ENCODE measurements at regions not wholly inside any gene's neighbourhood (a gene's known extent, or its start where the extent isn't known, plus 50 kb on each side); places are given as distances from the start of the nearest gene placed in this dataset.
"Not testable (repeated sequence)": the region's sequence is repeated elsewhere in the genome, so short reads cannot be mapped to it uniquely, and the experiment has no call there.

GRCh38 chr3:192968901-192969300 lies 51.2 kb upstream of the MB21D2 start:
- DNase-seq; ATAC-seq; H3K4me1 ChIP-seq; H3K4me3 ChIP-seq; intact Hi-C loops (cut with DNase I); H3K27me3 ChIP-seq (ENCODE audit: insufficient read depth in 3 of 3, low read length in 2 of 3); H3K9me3 ChIP-seq; H3K36me3 ChIP-seq (ENCODE audit: insufficient read depth in 1 of 2, low read depth in 1 of 2); H3K27ac ChIP-seq: not testable (repeated sequence)
- 37 to 67% (median 53%) methylated on average over 1 to 2 of the region's 2 CpGs for WGBS, 3 donors

- Histone ChIP-seq H3K4me1 (no peaks in the 10 kb centered on the region), H3K36me3 (ENCODE audit: insufficient read depth in 1 of 2, low read depth in 1 of 2) (no peaks in the 10 kb centered on the region), H3K27ac (no peak overlapping the region), H3K27me3 (ENCODE audit: insufficient read depth in 3 of 3, low read length in 2 of 3) (no peaks in the 10 kb centered on the region), H3K4me3 (no peak overlapping the region), H3K9me3 (peaks cover 4% of the 10 kb centered on the region)
- WGBS, 3 donors, result 63 to 70% (median 67%) methylated on average over 5 of the region's 5 CpGs
- ATAC-seq (no peak), DNase-seq (no peak)
- no peak for TF ChIP-seq CTCF (IDR thresholded peaks at IDR 0.05)
- intact Hi-C loops (cut with DNase I), result no loop called here
Observed at GRCh38 chr3:192980632-192981031, 63.0 kb upstream of the MB21D2 start.

- no peak for ATAC-seq
- DNase-seq, result no peak
- Histone ChIP-seq H3K4me1 (no peaks in the 10 kb centered on the region), H3K9me3 (no peaks in the 10 kb centered on the region), H3K27me3 (ENCODE audit: insufficient read depth in 3 of 3, low read length in 2 of 3) (no peaks in the 10 kb centered on the region), H3K36me3 (ENCODE audit: insufficient read depth in 1 of 2, low read depth in 1 of 2) (no peaks in the 10 kb centered on the region), H3K27ac (no peak overlapping the region), H3K4me3 (no peak overlapping the region)
- 86 to 93% (median 87%) methylated on average over 10 of the region's 10 CpGs for WGBS, 3 donors
- TF ChIP-seq CTCF (IDR thresholded peaks at IDR 0.05), result no peak
- intact Hi-C loops (cut with DNase I), result no loop called here
Observed at GRCh38 chr3:192986379-192986778, 68.7 kb upstream of the MB21D2 start.

GRCh38 chr3:192991356-192991755 lies 73.7 kb upstream of the MB21D2 start:
- ATAC-seq, result no peak
- Histone ChIP-seq H3K36me3 (ENCODE audit: insufficient read depth in 1 of 2, low read depth in 1 of 2) (no peaks in the 10 kb centered on the region), H3K4me1 (no peaks in the 10 kb centered on the region), H3K9me3 (no peaks in the 10 kb centered on the region), H3K27me3 (ENCODE audit: insufficient read depth in 3 of 3, low read length in 2 of 3) (peaks cover 0 to 4% (median 0%) of the 10 kb centered on the region in 3 donors), H3K27ac (no peak overlapping the region), H3K4me3 (no peak overlapping the region)
- 45 to 69% (median 64%) methylated on average over 2 of the region's 2 CpGs for WGBS, 3 donors
- intact Hi-C loops (cut with DNase I), result no loop called here
- DNase-seq, result no peak
- no peak for TF ChIP-seq CTCF (IDR thresholded peaks at IDR 0.05)

- Histone ChIP-seq H3K9me3 (no peaks in the 10 kb centered on the region), H3K27ac (no peak overlapping the region), H3K36me3 (ENCODE audit: insufficient read depth in 1 of 2, low read depth in 1 of 2) (no peaks in the 10 kb centered on the region), H3K4me3 (no peak overlapping the region), H3K27me3 (ENCODE audit: insufficient read depth in 3 of 3, low read length in 2 of 3) (peaks cover 0 to 4% (median 0%) of the 10 kb centered on the region in 3 donors), H3K4me1 (no peaks in the 10 kb centered on the region)
- no peak for TF ChIP-seq CTCF (IDR thresholded peaks at IDR 0.05)
- no peak for ATAC-seq
- DNase-seq, result no peak
- 70 to 82% (median 72%) methylated on average over 6 of the region's 6 CpGs for WGBS, 3 donors
- intact Hi-C loops (cut with DNase I), result no loop called here
Observed at GRCh38 chr3:192992361-192992760, 74.7 kb upstream of the MB21D2 start.

Data from psoas muscle (tissue), 7 donors.